ENCODE measurements at regions not wholly inside any gene's neighbourhood (a gene's known extent, or its start where the extent isn't known, plus 50 kb on each side); places are given as distances from the start of the nearest gene placed in this dataset.

DNA sequence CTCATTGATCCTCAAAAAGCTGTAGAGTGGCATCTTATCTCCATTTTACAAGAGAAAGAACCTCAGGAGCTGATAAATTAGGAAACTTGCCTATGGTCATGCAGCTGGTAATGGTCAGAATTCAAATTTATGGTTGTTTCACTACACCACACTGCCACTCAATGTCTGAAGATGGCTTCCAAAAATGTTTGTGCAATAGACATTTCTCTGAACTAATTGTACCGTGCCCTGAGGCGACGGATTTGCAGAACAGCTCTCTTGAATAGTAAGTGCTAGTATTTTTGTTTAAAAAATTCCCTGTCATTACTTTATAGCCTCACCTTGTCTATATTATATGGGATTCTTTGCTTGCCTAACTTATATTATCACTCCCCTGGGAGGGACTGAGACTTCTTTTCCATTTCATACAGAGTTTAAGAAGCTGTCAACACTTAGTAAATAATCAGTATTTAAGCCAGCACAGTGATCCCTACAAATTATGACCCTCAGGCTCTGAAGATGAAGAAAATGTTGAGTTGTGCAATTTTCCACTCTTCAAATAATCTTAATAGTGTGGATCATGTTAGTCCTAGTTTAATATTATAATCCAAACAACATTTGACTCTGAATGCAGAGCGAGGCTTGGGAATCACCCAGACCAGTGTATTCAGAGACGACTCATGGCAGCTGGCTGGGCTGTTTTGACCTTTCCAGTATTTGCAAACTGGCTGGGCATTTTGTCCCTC, 346.6 kb downstream of the PTEN start:
- Mint-ChIP-seq H3K27me3 (no peaks in the 10 kb centered on the region), H3K9me3 (no peaks in the 10 kb centered on the region), H3K27ac (no peak overlapping the region), H3K36me3 (ENCODE audit: low read depth) (no peaks in the 10 kb centered on the region), H3K4me3 (no peak overlapping the region), H3K4me1 (peaks cover 17% of the 10 kb centered on the region)
- ATAC-seq (no peak), DNase-seq (no peak)

GRCh38 chr10:88211230-88211629, 347.8 kb downstream of the PTEN start:
- Mint-ChIP-seq H3K36me3 (ENCODE audit: low read depth) (no peaks in the 10 kb centered on the region), H3K9me3 (no peaks in the 10 kb centered on the region), H3K4me3 (no peak overlapping the region), H3K27ac (no peak overlapping the region), H3K4me1 (peaks cover 17% of the 10 kb centered on the region), H3K27me3 (no peaks in the 10 kb centered on the region)
- no peak for ATAC-seq
- DNase-seq = no peak

- H3K36me3 Mint-ChIP-seq (ENCODE audit: low read depth) = no peaks in the 10 kb centered on the region
- DNase-seq (no peak), ATAC-seq (no peak)
- H3K4me1 Mint-ChIP-seq = peaks cover 17% of the 10 kb centered on the region
- H3K27me3 Mint-ChIP-seq = no peaks in the 10 kb centered on the region
- no peaks in the 10 kb centered on the region for H3K9me3 Mint-ChIP-seq
- H3K4me3 Mint-ChIP-seq = no peak overlapping the region
- H3K27ac Mint-ChIP-seq = no peak overlapping the region
Observed at GRCh38 chr10:88212069-88212468, 348.6 kb downstream of the PTEN start.

- Mint-ChIP-seq H3K9me3 (no peaks in the 10 kb centered on the region), H3K4me1 (peaks cover 17% of the 10 kb centered on the region), H3K27me3 (no peaks in the 10 kb centered on the region), H3K27ac (no peak overlapping the region), H3K4me3 (no peak overlapping the region), H3K36me3 (ENCODE audit: low read depth) (no peaks in the 10 kb centered on the region)
- no peak for DNase-seq
- ATAC-seq = no peak
Observed at GRCh38 chr10:88213065-88213605, 349.7 kb downstream of the PTEN start.

DNA sequence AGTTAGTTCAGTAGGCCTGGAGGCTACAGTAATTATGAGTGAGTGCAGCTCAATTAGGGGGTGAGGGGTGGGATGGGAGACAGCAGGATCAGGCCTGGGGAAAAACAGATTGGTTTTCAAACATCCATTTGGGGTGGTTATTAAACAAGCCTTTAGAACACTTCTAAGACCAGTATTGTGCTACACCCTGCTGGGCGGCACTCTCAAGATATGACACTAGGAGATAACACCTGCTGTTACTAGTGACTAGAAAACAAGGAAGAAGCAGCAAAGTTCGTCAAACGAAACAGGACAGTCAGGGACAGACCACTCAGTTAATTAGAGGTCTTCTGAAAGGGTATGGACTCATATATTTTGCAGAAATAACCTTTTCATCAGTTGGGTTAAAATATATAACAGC, 353.6 kb downstream of the PTEN start:
- Mint-ChIP-seq H3K4me3 (no peak overlapping the region), H3K27me3 (no peaks in the 10 kb centered on the region), H3K36me3 (ENCODE audit: low read depth) (no peaks in the 10 kb centered on the region), H3K27ac (no peak overlapping the region), H3K4me1 (peaks cover 4% of the 10 kb centered on the region), H3K9me3 (no peaks in the 10 kb centered on the region)
- DNase-seq = no peak
- no peak for ATAC-seq

GRCh38 chr10:88218362-88218761, 354.9 kb downstream of the PTEN start:
- DNase-seq (no peak), ATAC-seq (no peak)
- Mint-ChIP-seq H3K27ac (no peak overlapping the region), H3K4me3 (no peak overlapping the region), H3K4me1 (no peaks in the 10 kb centered on the region), H3K36me3 (ENCODE audit: low read depth) (no peaks in the 10 kb centered on the region), H3K27me3 (no peaks in the 10 kb centered on the region), H3K9me3 (no peaks in the 10 kb centered on the region)

DNA sequence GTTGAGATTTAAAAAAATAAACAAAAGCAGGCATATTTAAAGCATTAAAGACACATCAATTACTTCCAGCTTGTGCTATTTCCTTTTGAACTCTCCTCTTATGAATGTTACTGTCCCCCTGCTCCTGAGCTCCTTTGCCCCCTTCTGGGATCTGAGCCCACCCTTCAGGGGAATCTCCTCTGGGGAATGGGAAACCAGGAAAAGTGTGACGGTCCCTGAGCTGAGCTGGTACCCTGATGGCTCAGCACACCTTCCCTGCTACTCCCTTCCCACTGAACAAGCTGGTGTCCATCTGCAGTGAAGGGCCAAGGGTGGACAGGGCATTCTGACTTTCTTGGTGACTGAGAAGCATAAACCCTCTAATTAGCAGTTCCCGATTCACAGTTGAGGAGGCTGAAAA, 356.3 kb downstream of the PTEN start:
- no peaks in the 10 kb centered on the region for H3K4me1 Mint-ChIP-seq
- no peak for ATAC-seq
- no peak for DNase-seq

DNA sequence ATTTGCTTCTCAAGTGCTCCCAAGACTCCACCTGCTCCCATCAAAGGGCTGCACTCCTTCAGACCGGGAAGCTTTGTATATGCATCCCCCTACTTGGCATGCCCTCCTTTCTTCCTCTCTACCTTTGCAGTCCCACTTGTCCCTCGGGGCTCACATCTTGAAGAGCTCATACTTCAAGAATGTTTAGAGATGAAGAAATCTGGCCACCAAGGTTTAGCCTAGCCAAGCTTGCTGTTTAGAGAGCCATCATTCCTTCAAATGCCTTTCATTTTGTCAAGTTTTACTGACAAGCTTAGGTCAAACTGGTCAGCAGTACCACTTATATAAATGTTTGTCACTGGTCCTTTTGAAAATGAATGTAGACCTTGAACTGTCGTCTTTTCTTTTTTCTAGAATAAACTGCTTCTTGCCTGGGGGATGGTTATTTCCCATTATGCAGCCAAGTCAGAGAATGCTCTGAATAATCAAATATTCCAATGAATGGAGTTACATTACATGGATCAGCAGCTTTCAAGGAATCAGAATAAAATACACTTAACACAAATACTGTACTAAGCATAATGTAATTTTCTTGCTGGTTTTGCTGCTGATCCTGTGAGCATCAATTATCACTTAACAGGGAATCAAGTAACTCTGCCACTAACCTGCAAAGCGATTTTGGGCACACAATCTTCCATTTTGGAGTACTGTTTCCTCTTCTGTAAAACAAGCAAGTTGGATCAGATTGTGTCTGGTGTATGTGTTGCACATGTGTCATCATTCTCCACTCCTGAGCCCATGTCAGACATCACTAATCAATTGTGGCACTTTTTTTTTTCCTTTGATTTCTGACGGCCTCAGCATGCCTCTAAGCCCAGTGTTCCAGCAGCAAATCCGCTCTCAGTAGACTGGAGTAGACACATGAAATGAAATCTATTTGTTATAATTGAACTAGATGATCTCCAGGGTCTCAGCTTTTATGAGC, 357.9 kb downstream of the PTEN start:
- Mint-ChIP-seq H3K4me3 (no peak overlapping the region), H3K27me3 (no peaks in the 10 kb centered on the region), H3K36me3 (ENCODE audit: low read depth) (no peaks in the 10 kb centered on the region), H3K4me1 (no peaks in the 10 kb centered on the region), H3K9me3 (no peaks in the 10 kb centered on the region), H3K27ac (no peak overlapping the region)
- no peak for ATAC-seq
- no peak for DNase-seq

More for the DNA sequence above, 356.3 kb downstream of the PTEN start:
- Mint-ChIP-seq H3K27me3 (no peaks in the 10 kb centered on the region), H3K9me3 (no peaks in the 10 kb centered on the region), H3K4me3 (no peak overlapping the region), H3K36me3 (ENCODE audit: low read depth) (no peaks in the 10 kb centered on the region), H3K27ac (no peak overlapping the region)

DNA sequence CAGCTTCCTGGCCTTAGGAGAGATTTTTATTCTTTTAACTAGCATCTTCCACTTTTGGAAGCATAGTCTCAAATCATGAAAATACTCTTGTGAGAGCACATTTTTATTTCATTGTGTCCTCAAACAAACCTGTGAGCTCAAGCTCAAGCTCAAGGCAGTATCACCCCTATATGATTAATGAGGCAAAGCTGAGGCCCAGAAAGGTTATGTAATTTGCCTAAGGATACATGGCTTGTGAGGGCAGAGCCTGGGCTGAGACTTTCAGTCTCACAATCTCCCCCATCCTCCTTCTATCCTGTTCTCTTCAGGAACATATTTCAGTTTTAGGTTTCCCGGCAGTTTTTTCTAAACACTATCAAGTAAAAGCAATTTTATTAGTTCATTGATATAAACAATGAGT, 359.5 kb downstream of the PTEN start:
- DNase-seq = no peak
- no peak overlapping the region for H3K27ac Mint-ChIP-seq
- H3K36me3 Mint-ChIP-seq (ENCODE audit: low read depth) = no peaks in the 10 kb centered on the region
- no peaks in the 10 kb centered on the region for H3K9me3 Mint-ChIP-seq
- no peaks in the 10 kb centered on the region for H3K4me1 Mint-ChIP-seq
- ATAC-seq = no peak
- no peaks in the 10 kb centered on the region for H3K27me3 Mint-ChIP-seq
- no peak overlapping the region for H3K4me3 Mint-ChIP-seq
